ENCODE measurements at regions not wholly inside any gene's neighbourhood (a gene's known extent, or its start where the extent isn't known, plus 50 kb on each side); places are given as distances from the start of the nearest gene placed in this dataset.

DNA sequence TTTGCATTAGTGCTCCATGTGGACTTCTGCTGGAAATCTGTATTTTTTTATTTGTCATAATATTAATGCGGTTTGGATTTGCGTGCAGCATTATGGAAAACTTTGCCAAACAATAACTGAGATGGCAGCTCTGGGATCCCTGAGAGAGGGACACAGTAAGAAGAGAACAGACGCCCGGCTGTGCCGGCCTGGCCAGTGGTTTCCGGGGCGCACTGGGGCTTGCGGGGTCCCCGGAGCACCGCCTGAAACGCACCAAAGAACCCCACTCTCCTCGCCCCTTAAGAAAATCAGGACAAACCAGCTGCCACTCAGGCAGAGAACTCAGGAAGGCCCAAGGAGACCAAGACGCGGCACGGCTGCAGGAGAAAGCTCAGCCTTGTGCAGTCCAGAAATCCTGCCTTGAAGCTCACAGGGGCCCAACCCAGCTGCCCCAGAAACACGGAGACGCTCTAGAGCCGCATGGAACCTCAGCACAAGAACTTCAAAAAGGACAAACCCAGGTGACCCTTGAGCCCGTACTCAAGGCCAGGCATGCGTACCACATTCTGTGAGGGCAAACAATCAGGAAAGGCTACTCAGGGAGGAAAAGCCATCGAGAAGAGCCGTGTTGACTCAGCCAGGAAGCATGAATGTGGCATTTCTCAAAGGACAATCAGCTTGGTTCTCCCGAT lies 226.5 kb upstream of the CDYL start:
- no peak for DNase-seq

DNA sequence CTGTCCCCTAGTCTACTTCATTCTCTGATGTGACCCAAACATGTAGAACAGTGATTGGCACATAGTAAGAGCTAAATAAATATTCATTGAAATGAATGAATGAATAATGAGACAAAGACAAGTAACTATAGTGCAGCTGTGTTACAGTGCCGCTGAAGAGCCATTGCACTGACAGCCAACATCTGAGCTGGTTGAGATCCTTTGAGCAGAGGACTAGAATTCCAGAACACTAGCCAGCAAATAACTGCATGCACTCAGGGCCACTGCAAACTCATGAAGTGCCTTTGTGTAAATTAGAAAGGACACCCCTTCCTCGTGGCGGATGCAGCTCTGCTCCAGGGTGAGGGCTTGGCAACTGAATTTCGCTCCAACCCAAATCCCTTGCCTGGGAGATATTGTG lies 230.3 kb upstream of the CDYL start:
- no peak for DNase-seq

DNA sequence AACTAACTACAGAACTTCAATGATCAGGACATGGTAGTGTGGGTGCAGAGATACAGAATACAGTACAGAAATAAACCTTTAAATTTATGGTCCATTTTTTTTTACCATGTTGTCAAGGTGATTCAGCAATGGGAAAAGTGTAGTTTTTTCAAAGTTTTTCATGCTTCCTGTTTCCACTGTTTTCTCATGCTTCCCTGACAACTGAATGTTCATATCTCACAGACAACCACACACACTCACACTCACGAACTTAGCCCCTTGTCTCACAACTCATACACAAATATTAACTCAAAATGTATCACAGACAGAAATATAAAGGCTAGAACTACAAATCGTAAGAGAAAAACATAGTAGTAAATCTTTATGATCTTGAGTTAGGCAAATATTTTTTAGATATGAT lies 232.6 kb upstream of the CDYL start:
- DNase-seq: no peak

DNA sequence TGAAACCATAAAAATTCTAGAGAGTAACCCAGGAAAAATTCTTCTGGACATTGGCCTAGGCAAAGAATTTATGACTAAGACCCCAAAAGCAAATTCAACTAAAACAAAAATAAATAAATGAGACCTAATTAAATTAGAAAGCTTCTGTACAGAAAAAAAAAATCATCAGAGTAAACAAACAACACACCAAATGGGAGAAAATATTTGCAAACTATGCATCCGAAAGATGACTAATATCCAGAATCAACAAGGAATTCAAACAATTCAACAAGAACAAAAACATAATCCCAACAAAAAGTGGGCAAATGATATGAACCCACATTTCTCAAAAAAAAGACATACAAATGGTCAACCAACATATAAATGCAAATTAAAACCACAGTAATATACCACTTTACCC lies 242.6 kb upstream of the CDYL start:
- DNase-seq: no peak

DNA sequence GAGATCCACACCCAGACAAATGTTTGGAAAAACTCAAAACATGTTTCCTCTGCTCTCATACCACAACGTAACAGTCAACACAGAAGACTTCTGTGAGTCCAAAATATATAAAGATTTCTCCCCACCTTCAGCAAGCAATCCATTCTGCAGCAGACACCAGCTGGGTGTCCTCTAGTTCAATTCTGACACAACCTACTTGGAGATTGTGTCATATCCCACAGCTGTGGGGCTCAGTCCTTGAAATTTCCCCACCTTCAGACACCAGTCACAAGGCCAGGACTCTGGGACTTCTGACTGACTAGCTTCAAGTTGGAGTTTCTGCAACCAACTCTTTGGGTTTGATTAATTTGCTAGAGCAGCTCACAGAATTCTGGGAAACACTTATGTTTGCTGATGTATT lies 244.8 kb upstream of the CDYL start:
- DNase-seq: no peak

DNA sequence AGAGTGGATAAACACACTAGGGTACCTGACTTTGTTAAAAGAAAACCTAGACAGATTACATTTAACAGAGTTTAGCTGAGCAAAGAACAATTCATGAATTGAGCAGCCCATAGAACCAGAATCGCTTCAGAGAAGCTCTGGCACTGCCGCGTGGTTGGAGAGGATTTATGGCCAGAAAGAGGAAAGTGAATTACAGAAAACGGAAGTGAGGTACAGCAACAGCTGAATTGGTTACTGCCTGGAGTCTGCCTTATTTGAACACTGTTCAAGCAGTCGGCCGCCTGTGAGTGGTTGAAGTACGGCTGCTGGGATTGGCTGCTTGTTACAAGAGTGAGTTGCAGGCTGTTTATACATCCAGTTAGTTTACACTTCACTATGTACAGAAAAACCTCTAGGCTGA lies 253.8 kb upstream of the CDYL start:
- DNase-seq: no peak

DNA sequence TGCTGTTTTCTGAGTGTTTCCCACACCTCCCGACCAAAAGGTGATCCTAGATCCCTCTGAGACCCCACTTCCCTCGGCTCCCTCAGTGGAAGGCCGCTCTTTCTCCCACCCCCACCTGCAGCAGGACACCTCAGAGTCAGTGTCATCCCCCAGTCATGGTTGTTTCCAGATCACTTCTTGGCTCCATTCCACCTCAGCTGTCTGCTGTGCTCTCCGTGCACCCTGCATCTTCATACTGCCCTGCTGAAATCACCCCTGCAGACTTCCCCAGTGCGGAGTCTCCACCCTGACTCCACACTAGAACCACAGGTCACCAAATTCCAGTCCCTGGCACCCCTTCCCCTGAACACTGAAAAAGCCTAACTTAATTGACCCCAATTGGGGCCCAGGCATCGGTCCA lies 255.1 kb upstream of the CDYL start:
- DNase-seq: no peak

DNA sequence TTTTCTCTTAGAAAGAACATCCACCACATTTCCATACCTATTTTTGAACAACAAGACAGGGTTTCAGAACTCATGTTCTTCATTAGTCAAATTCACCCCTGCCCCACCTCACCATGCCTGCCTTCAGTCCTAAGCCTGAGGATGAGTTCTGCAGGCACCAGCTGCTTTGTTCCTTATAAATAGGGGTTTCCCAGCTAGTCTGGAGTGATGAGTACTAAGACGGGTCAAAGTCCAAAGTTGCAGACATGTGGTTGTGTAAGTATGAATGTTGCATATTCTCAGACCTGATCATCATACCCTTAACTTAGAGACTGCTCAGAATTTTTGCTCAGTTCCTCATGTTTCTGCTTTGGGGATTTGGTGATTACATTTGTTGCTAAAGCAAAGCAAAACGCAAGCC lies 257.7 kb upstream of the CDYL start:
- no peak for DNase-seq

DNA sequence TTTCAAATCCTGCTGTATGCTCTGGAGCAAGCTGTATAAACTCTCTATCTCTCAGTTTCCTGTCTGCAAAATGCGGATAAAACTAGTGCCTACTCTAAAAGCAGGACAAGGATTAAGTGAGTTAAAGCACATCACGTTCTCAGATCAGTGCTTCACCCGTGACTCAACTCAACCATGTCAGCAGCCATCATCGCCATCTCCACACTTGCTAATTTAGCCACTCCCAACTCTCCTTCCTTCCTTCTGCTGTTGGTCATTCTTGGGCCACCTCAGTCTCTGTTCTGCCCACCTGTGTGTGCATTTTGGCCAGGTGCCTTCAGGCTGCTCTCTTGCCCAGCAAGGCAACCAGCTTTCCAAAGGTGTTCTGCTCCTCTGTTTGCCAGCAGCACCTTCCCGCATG lies 260.0 kb upstream of the CDYL start:
- DNase-seq: no peak

DNA sequence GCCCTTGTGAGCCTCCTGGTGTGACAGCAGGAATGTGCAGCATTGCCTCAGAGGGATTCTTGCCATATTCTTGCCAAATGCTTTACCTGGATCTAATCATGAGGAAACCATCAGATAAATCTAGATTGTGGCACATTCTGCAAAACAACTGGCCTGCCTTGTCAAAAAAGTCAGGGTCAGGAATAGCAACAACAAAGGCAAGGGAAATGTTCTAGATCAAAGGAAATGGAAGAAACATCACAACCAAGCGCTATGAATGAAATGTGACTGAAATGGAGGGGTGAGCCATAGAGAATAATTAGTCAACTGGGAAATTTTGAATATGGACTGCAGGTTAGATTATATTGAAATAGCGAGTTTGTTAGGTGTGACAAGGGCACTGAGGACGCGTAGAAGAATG lies 262.6 kb upstream of the CDYL start:
- no peak for DNase-seq

DNA sequence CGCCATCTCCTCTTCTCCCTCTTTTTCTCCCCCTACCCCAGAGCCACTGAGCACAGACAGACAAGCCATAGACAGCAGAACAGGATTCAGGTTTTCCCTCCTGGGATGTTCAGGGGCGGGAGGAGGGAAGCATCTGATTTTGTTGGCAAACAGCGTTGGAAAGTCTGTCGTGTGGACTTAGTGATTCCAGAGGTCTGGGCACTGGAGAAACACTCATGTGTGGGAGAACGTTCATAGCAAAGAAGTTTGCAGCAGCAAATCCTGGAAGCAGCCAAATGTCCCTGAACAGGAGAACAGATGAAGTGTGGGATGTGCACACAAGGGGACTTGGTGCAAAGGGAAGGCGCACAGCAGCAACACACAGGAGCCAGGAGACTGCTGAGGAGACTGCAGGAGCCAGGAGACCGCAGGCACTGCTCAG lies 264.1 kb upstream of the CDYL start:
- no peak for DNase-seq

DNA sequence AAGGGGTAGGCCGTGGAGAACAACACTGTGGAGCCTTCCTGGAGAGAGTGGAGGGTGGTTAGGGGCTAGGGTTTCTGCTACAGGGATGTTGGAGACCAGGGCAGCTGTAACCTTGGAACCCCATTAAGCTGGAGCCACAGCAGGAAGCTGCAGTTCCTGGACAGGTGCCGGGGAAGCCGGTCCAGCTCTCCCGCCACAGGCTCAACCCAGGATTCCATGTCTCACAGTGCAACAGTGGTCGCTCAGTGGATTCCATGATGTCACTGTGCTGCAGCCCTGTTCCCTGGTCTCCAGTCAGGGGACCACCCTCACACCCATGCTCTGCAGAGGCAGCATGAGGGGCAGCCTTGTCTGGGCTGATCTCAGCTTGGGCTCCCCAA lies 264.6 kb upstream of the CDYL start:
- DNase-seq: no peak

DNA sequence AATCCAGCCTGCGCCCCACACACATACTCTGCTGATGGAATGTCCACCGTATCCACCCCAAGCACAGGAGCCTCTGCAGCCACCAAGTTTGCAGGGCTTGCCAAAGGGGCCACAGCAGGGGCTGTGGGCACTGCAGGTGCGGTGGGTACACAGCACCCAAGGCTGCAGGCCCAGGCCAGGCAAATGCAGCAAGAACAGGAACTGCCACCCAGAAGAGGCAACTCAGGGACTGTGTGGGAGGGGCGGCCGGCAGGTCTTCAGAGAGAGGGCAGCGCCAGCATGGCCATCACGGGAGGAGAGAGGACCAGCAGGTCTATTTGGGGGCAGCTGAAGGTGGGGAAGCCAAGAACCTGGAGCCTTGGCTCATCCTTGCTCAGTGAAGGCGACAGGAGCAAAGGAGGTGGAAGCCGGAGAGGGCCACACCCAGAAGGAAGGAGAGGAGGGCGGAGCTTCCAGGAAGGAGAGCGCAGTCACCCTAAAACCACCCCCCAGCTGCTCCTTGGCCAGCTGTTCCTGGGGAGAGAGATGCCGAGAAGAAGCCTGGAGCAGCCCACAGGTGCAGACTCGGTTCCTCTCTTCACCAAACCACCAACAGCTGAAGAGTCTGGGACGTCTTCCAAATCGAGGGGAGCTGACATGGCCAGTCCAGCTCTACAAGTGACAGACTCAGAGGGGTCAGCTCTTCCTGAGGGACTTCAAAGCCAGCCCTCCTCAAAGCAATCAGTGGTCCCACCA lies 265.1 kb upstream of the CDYL start:
- no peak for DNase-seq

DNA sequence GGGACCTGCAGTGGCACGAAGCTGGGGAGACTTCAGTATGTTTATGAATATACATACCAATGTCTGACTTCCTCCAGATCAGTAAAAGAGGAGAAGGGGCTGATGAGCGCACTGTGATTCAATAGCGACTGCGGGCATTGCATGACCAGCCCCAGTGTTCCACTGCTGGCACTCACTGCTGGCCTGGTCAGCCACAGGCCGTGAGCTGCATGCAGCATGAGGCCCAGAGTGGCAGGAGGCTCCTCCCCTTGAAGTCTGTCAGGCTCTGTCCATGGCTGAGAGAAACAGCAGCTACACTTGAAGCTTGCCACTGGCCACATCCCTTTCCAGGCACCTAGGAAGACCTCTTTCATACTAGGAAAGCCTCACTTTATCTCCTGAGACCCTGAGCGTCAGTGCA lies 265.9 kb upstream of the CDYL start:
- no peak for DNase-seq

DNA sequence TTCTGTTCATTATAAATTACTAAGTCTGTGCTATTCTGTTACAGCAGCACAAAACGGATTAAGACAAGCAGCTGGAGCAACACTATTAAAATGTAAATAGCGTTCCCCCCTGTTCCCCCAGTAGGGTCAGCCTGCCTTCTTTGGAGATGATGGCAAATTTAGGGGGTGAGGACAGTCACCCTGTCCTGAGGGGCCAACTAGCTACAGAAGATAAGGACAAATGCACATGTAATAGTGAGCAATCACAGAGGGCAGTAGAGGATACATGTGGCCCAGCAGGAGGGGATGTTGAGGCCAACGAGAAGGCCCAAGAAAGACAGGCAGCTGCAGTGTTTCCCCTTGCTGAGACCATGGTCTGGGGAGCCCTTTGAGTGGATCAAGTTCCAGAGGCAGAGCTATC lies 266.7 kb upstream of the CDYL start:
- DNase-seq: no peak

DNA sequence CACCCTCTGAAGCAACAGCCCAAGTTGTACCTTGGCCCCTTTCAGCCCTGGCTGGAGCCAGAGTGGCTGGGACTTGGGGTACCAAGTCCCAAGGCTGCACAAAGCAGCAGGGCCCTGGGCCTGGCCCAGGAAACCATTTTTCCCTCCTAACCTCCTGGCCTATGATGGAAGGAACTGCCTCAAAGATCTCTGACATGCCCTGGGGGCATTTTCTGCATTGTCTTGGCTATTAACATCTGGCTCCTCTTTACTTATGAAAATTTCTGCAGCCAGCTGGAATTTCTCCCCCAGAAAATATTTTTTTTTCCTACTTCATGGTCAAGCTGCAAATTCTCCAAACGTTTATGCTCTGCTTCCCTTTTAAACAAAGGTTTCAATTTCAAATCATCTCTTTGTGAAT lies 269.4 kb upstream of the CDYL start:
- no peak for DNase-seq

DNA sequence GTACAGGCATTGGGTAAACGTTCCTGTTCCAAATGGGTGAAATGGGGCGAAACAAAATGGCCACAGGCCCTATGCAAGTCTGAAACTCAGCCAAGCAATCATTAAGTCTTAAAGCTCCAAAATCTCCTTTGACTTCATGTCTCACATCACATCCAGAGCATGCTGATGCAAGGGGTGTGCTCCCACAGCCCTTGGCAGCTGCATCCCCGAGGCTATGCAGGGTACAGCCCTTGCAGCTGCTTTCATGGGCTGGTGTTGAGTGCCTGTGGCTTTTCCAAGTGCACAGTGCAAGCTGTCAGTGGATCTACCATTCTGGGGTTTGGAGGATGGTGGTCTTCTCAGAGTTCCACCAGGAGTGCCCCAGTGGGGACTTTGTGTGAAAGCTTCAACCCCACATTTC lies 270.0 kb upstream of the CDYL start:
- DNase-seq: no peak

DNA sequence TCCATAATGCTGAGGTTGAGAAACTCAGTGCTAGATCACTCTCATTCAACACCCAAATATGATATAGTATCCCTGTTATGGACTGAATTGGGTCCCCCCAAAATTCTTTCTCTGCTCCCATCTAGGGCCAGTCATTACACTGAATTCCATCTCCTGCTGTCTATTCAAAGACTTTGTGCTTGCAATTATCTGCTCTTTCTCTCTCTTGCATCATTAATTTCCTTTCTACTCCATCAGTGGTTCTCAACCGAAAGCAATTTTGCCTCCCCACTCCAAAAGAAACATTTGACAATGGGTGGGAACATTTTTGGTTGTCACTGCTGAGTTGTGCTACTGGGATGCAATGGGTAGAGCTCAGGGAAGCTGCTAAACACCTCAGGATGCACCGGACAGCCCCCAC lies 271.5 kb upstream of the CDYL start:
- no peak for DNase-seq

DNA sequence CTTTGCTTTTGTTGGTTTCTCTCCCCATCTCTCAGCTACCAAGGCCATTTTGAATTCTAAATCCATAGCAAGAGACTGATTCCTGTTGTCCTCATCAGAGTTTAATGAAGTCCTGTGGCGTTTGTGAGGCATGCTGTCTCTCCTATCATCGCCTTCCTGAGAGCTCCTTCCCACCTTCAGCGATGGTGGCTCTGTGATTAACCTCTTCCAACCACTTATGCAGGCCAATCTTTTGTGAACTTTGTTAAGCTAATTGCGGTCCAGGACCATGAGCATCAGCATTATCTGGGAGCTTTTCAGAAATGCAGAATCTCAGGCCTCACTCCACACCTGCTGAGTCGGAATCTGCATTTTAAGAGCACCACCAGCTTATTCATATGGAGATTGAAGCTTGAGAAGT lies 272.5 kb upstream of the CDYL start:
- no peak for DNase-seq

DNA sequence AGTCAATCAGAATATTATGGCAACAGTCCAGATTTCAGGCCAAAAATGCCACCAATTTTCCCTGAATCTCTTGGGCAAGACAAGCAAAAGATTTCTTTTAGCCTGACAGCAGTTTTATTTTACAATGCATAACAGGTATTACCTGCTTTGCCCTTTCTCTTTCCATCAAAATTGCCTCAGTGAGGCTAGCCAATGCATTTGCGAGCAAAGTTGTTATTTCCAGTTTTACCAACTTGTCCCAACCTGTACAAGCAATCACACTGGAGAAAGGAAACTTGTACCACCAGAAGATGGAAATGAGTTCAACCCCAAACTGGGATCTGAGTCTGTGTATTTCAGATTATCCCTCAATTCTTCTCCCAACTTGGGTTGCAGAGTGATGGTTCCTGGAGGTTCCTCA lies 279.9 kb upstream of the CDYL start:
- DNase-seq: no peak

DNA sequence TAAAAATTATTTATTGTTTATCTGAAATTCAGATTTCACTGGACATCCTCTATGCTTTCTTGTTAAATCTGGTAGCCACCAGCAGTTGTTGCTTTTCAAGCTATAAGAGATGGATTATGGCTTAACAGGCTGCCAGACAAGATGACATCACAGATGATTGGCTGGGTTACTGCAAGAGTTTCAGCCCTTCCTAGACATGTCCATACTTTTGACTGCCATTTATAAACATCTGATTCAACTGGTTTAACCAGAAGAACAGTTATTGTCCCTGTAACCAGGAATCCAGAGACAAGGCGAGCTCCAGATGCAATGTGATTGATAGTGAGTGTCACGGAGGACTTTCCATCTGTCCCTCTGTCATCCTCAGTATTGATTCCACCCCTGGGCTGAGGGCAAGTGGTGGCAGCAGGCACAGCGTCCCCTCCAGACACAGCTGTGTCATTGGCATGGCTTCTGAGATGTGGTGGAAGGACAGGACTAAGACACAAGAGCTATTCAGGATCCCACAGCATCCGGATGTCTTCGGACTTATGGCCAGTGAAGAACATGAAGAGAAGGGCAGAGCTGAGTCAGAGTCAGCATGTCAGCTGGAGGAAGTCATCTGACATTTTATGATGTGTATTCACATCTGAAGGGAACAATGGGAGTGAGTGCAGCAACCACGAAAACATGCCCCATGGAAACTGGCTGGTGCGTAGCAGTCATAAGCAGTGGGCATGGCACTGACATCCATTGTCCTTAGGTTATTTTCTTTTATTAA lies 284.5 kb upstream of the CDYL start:
- DNase-seq: no peak

DNA sequence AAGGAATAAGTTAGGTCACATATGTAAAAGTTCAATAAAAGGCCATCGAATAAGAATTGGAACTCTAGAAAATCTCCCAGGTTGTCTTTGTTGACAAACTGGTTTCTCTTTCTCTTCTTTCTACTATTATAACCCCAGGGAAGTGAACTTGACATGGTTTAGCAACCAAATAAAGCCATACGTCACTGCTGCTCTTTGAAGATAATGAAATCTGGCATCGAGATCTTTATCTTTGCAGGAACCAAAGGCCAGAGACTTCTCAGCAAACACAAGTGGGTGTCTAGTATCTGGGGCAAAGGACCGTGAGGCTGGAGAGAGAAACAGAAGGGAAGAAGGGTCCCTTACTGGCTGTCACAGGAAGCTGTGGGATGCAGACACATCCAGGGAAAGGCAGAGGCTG lies 286.7 kb upstream of the CDYL start:
- DNase-seq: no peak

DNA sequence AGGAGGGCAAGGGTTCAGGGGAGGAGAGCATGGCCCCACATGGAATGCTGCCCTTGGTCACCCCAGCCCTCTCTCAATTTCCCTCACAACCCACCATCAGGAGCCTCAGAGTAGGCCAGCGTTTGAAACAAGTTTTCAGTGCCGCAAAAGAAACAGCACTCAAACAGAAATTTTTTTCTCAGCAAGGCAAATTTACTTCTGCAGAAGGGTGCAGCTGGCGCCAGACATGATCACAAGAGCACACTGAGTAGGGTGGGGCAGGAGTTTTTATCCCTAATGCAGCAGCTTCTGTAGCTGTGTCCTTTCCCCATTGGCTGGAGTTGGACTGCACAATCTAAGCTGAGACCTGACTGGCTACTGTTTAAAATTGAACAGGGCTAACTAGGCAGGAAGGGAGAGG lies 287.8 kb upstream of the CDYL start:
- no peak for DNase-seq

DNA sequence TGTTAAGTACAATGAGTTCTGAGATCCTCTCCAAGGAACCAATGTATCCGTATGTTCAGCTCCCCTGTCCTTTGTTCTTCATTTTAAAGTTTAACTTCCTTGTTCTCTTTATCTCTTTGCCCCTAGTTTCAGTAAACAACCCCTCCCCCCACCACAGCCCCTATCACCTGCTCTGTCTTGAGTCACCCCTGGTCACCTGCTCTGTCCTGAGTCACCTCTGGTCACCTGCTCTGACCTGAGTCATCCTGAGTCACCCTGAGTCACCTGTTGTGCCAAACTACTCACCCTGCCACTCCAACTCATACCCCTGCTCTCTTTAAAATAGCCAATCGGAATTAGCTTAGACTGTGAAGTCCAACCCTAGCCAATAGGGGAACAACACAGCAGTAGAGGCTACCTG lies 288.7 kb upstream of the CDYL start:
- no peak for DNase-seq

Measured in NCI-H1436 treated with DMSO at 0.1 percent for 48 hours (cell line).